ENCODE measurements at regions not wholly inside any gene's neighbourhood (a gene's known extent, or its start where the extent isn't known, plus 50 kb on each side); places are given as distances from the start of the nearest gene placed in this dataset.

- H3K9me3 Mint-ChIP-seq: peaks cover 36% of the 10 kb centered on the region
- DNase-seq (ENCODE audit: low spot score) (no peak), ATAC-seq (no peak)
- H3K4me1 Mint-ChIP-seq: peaks cover 12% of the 10 kb centered on the region
- POLR2A ChIA-PET: no interaction called here
- no peak overlapping the region for H3K4me3 Mint-ChIP-seq
- H3K27me3 Mint-ChIP-seq (ENCODE audit: low read depth): no peaks in the 10 kb centered on the region
- TF ChIP-seq PRDM15 (CRISPR knock-in tag; IDR thresholded peaks at IDR 0.05): no peak
- no peak for TF ChIP-seq ESRRA (CRISPR knock-in tag; IDR thresholded peaks at IDR 0.05; ENCODE audit: borderline replicate concordance)
- TF ChIP-seq PRRX2 (CRISPR knock-in tag; IDR thresholded peaks at IDR 0.05): no peak
- H3K27ac Mint-ChIP-seq: no peak overlapping the region
- CTCF ChIA-PET: no interaction called here
- peaks cover 19% of the 10 kb centered on the region for H3K36me3 Mint-ChIP-seq
Measured at GRCh38 chr2:160639472-160639871, 145.9 kb upstream of the RBMS1 start.

- ChIA-PET POLR2A (no interaction called here), CTCF (no interaction called here)
- DNase-seq (ENCODE audit: low spot score) (no peak), ATAC-seq (peak; percentile 38)
- Mint-ChIP-seq H3K4me3 (no peak overlapping the region), H3K27me3 (ENCODE audit: low read depth) (no peaks in the 10 kb centered on the region), H3K36me3 (no peaks in the 10 kb centered on the region), H3K4me1 (peaks cover 16% of the 10 kb centered on the region), H3K27ac (no peak overlapping the region), H3K9me3 (no peaks in the 10 kb centered on the region)
- TF ChIP-seq GTF2I (CRISPR knock-in tag; conservative IDR thresholded peaks at IDR 0.05): no peak
- no peak for TF ChIP-seq USF1 (CRISPR knock-in tag; IDR thresholded peaks at IDR 0.05)
- no peak for TF ChIP-seq ZMAT4 (CRISPR knock-in tag; IDR thresholded peaks at IDR 0.05)
- no peak for TF ChIP-seq ZNF396 (CRISPR knock-in tag; IDR thresholded peaks at IDR 0.05; ENCODE audit: borderline replicate concordance)
- TF ChIP-seq IRF1 (CRISPR knock-in tag; IDR thresholded peaks at IDR 0.05): no peak
- TF ChIP-seq OVOL2 (CRISPR knock-in tag; IDR thresholded peaks at IDR 0.05; ENCODE audit: borderline replicate concordance): no peak
- TF ChIP-seq CREB1 (CRISPR knock-in tag; IDR thresholded peaks at IDR 0.05): no peak
- TF ChIP-seq CDX4 (CRISPR knock-in tag; IDR thresholded peaks at IDR 0.05; ENCODE audit: borderline replicate concordance): no peak
- no peak for TF ChIP-seq RELA (CRISPR knock-in tag; IDR thresholded peaks at IDR 0.05; ENCODE audit: borderline replicate concordance)
- no peak for TF ChIP-seq ZBTB43 (CRISPR knock-in tag; IDR thresholded peaks at IDR 0.05)
- TF ChIP-seq FOXP1 (CRISPR knock-in tag; IDR thresholded peaks at IDR 0.05; ENCODE audit: borderline replicate concordance): no peak
- TF ChIP-seq RORB (CRISPR knock-in tag; IDR thresholded peaks at IDR 0.05): no peak
Measured at GRCh38 chr2:160646684-160647444, 153.3 kb upstream of the RBMS1 start.
